ENCODE measurements at regions not wholly inside any gene's neighbourhood (a gene's known extent, or its start where the extent isn't known, plus 50 kb on each side); places are given as distances from the start of the nearest gene placed in this dataset.
"Not testable (repeated sequence)": the region's sequence is repeated elsewhere in the genome, so short reads cannot be mapped to it uniquely, and the experiment has no call there.

GRCh38 chr6:21742238-21742660 is 148.7 kb downstream of the SOX4 start:
- DNase-seq (ENCODE audit: low read depth, low spot score) = peak; percentile 63

- DNase-seq (ENCODE audit: low read depth, low spot score) = no peak
Observed at GRCh38 chr6:21744331-21744730, 150.8 kb downstream of the SOX4 start.

- no peak for DNase-seq (ENCODE audit: low read depth, low spot score)
Observed at GRCh38 chr6:21745543-21746337, 152.2 kb downstream of the SOX4 start.

- no peak for DNase-seq (ENCODE audit: low read depth, low spot score)
Observed at GRCh38 chr6:21747441-21747840, 153.9 kb downstream of the SOX4 start.

- no peak for DNase-seq (ENCODE audit: low read depth, low spot score)
Observed at GRCh38 chr6:21748343-21749056, 154.9 kb downstream of the SOX4 start.

- DNase-seq (ENCODE audit: low read depth, low spot score) = no peak
Observed at GRCh38 chr6:21749754-21750153, 156.2 kb downstream of the SOX4 start.

GRCh38 chr6:21750575-21750974 is 157.0 kb downstream of the SOX4 start:
- DNase-seq (ENCODE audit: low read depth, low spot score) = no peak

- no peak for DNase-seq (ENCODE audit: low read depth, low spot score)
Observed at GRCh38 chr6:21751608-21752007, 158.1 kb downstream of the SOX4 start.

GRCh38 chr6:21752054-21752811 is 158.7 kb downstream of the SOX4 start:
- DNase-seq (ENCODE audit: low read depth, low spot score) = no peak

- DNase-seq (ENCODE audit: low read depth, low spot score) = no peak
Observed at GRCh38 chr6:21753241-21754108, 159.9 kb downstream of the SOX4 start.

- no peak for DNase-seq (ENCODE audit: low read depth, low spot score)
Observed at GRCh38 chr6:21754891-21755290, 161.3 kb downstream of the SOX4 start.

GRCh38 chr6:21756487-21756886 is 162.9 kb downstream of the SOX4 start:
- no peak for DNase-seq (ENCODE audit: low read depth, low spot score)

GRCh38 chr6:21757392-21757791 is 163.8 kb downstream of the SOX4 start:
- not testable (repeated sequence) for DNase-seq (ENCODE audit: low read depth, low spot score)

- no peak for DNase-seq (ENCODE audit: low read depth, low spot score)
Observed at GRCh38 chr6:21759721-21760120, 166.2 kb downstream of the SOX4 start.

- not testable (repeated sequence) for DNase-seq (ENCODE audit: low read depth, low spot score)
Observed at GRCh38 chr6:21761053-21761730, 167.6 kb downstream of the SOX4 start.

GRCh38 chr6:21764989-21765388 is 171.4 kb downstream of the SOX4 start:
- DNase-seq (ENCODE audit: low read depth, low spot score) = no peak

GRCh38 chr6:21767891-21768648 is 174.5 kb downstream of the SOX4 start:
- no peak for DNase-seq (ENCODE audit: low read depth, low spot score)

GRCh38 chr6:21769405-21769861 is 175.9 kb downstream of the SOX4 start:
- DNase-seq (ENCODE audit: low read depth, low spot score) = peak; percentile 68

- DNase-seq (ENCODE audit: low read depth, low spot score) = no peak
Observed at GRCh38 chr6:21769968-21770367, 176.4 kb downstream of the SOX4 start.

Measured in pulmonary artery endothelial cell (primary cell).